ENCODE measurements at regions not wholly inside any gene's neighbourhood (a gene's known extent, or its start where the extent isn't known, plus 50 kb on each side); places are given as distances from the start of the nearest gene placed in this dataset.

DNA sequence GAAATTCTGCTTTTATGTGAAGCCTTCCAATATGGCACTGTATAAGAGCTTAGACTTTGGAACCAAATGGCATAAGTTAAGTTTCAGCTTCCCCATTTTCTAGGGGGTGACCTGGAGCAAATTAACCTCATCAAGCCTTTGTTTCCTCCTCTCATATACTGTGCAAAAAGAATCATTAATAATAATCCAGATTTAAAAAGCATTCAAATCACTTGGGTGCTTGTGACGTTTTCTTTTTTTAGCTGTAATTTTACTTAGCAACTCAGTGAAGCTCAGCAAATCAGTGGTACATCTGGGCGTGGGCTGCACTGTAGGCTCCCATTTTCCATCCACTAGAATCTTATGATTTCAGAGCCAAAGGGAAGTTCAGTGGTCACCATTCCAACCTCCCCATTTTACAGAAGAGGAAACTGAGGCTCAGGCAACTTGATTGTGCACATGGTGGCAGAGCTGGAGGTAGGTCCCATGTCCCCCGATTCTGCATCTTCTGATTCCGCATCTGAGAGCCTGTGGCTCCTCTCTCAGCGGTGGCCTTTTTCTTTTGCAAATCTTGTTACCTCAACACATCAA, 131.2 kb downstream of the SNAPC1 start:
- no peak for DNase-seq

DNA sequence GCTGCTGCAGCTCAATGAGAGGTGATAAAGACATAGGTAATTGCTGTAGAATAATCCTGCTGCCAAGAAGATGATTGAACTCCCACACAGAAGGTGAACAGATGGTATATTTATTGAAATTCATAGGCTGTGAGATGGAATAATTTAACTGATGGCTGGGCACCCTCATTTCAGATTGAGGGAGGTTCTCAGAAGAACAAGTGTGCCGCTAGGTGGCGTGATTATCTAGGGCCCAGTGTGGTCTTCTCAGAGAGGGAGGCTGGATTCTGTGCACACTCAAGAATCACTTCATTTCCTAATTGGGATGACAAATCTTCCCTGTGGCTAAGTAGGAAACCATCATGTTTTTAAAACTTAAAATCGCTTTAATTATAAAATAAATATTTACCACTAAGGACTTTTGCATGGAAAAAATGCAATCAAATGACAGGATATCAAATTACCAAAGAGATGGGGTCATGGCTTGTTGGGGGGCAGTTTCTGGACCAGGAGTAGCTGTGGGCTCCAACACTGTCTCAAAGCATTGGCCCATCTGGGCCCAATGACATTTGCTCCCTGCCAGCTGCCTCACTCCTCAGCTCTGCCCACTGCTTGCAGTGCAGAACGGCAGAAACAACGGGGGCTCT, 132.3 kb downstream of the SNAPC1 start:
- DNase-seq: peak in 2 of 3 donors; percentile 39 to 63

DNA sequence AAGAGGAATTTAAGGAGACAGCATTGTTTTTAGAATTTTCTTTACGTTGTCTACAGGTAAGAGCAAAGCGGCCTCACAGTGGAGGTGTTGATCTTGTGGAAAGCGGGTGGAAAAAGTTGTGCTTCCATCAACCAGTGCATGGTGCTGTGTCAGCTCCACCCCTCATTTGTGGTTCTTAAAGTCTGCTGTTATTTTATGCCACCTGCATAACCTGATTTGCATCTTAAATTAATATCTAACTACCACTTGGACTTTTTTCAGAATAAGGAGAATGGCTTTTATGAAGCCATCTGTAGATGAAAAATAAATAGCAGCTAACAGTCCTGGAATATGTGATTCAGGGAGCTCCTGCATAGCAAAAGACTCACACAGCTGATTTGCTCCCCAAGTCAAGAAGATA, 135.1 kb downstream of the SNAPC1 start:
- DNase-seq: no peak

DNA sequence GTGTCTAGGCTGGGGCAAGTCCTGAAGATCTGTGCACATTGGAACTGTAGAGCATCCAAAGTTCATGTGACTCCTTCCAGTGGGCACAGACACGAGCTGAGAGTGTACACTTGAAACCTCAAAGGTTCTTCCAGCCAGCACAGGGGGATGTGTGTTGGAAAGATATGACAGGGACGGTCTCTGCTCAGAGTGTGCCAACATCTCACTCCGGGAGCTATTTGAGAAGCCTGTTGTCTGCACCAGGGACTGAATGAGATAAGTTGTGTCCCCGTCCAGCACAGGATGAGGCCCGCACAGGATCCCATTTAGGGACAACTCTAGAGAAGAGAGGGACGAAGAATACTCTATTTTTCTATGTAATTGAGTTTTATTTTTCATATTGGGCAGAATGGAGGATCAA, 136.3 kb downstream of the SNAPC1 start:
- no peak for DNase-seq

DNA sequence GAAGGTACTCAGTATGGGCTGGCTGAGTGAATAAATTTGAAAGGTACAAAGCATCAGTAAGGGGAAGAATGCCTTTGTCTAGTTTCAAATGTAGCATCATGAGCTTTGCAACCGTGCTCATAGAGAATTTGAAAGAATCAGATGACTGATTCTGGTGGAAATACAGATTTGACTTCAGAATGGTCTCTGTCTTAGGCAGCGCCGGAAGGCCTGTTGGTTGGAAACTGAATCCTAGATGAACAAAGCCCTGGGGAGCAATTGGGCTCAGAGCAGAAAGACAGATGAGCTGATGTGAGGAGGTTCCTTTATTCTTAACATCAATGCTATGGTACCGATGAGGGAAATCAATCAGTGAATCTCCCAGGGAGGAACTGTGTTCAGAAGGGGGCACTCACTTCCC, 137.3 kb downstream of the SNAPC1 start:
- DNase-seq: no peak

DNA sequence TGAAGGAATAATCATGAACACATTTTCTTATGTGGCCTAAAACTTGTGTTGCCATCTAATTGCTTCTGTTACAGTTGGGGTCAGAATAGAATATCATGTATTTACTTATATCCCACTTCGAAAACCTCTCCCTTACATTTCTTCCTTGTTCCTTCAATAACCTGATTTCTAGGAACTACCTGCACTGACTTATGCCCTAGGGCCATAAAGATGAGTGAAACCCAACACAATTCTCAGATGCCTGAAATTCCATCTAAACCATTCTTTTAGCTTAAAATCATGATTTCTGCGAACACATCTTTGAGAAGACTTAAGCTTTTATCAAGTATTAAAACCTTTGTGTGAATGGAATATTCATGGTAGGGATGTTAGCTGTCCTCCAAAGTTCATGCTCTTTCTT, 142.7 kb downstream of the SNAPC1 start:
- no peak for DNase-seq

DNA sequence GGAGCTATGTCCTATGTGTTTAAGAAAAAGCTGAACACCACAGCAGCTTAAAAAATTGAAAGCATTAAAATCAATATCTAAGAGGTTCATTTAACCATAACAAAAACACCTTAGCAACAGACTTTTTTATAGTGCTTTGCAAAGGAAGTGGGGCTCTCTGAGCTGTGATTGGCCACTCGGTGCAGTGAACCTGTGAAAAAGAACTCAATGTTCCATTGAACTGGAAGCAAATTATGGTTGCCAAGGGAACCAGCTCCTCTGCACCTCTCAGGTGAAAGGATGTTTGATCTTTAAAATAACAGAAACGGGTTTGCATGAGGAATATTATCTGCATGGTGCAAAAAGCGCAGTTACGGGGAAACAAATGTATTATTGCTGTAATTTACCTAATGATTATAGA, 149.4 kb downstream of the SNAPC1 start:
- DNase-seq: no peak

DNA sequence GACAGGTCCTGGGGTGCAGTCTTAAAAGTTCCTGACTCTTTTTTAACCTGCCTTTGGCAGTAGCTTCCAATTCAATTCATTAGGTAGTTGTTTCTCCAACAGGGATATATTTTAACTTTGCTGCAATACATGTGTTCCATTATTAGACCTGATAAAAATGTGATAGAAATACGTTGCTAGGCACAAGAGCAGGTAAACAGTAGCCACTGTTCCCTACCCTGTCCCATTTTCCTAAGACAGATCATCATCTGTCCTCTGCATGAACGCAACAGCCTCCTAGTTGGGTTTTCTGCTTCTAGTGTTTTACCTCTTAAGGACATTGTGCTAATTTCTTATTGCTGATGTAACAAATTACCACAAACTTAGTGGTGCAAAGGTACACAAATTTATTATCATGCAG, 156.8 kb downstream of the SNAPC1 start:
- no peak for DNase-seq

DNA sequence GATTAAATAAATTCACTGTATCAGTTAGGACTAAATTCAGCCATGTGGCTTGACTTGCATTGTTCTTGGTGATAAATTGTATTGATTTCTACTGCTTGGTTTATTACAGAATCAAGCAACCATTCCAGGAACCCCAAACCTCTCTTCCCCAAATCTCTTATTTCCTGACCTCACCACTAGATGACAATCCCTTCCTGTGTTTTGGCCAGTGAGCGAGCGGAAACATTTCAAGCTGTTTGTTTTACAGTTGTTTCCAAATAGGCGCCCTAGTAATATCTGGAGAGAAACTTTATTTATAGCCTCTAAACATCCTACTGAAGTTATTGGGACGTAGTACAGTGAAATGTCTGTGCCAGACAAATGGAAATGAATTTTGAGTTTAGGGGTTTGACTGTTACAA, 161.1 kb downstream of the SNAPC1 start:
- peak; percentile 32 to 71 (median 67) for DNase-seq

DNA sequence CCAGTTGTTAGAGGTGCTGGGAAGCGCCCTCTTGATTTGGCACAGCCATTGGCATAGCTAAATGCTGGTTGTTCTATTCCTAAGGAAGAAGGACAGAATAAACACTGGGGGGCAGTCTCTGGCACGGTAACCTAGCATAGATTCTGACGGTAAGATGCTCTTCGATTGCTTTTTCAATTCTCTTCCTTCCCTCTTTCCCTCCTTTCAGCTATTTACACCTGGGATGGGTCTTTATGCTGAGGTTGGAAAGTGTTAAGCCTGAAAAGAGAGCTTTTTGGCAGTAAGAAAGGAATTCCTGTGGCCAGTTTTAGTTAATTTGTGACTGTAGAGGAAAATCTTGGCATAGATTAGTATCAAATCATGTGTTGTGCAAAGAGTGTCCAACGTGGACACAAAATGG, 162.8 kb downstream of the SNAPC1 start:
- DNase-seq: no peak

DNA sequence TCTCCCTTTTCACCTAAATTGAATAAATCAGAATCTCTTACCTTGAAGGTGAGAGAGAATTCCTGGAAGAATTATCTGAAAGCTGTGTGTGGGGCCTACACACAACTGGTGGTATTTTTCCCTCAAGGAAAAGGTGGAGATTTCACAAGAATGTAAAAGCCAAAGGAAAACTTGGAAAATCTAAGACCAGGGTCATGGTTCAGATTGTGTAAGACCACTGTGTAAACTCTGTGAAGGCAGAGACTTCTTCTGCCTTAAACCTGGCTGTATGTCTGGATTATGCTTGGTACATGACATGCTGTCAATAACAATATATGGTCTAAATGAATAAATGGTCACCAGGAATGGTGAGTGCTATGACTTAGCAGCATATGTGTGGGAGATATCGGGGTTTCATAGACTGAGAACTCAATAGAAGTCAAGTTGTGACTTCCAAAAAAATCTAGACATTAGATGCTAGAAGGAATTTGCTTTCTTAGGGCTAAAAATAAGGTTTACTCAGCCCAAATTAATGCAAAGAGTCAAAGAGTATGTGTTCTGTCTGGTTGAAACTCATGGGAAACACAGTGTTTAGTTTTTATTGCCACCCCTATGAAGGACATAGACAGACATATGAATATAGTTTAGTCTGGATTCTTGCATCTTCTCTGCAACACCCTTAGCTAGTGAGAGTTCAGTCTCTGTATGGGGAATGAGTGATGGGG, 163.7 kb downstream of the SNAPC1 start:
- no peak for DNase-seq

DNA sequence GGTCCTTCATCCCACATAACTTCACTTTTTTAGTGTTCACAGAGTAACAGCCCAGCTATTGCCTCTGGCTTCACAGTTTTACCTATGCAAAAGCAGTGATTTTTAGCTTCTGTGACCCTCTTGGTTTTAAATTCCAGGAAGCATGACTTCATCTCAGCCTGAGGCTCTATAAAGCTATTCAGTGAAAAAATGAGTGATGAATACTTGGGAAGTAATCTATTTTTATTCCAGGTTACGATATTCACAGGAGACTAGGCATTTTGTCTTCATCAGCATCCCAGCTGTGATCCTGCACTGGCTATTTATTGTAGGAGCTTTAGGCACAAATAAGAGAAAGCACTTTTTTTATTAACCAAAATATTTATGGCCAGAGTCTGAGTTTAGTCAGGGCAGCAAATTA, 164.8 kb downstream of the SNAPC1 start:
- DNase-seq: peak; percentile 18 to 61 (median 38)

DNA sequence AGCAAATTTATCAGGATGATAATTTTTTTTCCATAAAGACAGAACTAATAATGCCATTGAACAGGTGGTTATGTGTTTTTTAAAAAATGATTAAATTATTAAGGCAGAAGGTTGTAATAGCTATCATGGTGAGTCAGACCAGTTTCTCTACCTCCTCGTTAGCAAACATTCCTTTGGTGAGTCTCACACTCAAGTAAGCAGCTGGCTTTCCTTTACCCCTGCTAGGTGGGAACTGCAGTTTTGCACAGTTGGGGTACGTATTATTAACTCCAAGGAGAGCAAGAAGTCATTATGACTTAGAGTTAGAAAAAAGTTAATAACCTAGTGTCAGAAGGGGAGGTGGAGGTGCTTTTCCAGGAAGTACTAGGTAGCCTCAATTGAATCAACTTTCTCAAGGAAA, 165.3 kb downstream of the SNAPC1 start:
- DNase-seq: peak in 1 of 3 donors; percentile 22

DNA sequence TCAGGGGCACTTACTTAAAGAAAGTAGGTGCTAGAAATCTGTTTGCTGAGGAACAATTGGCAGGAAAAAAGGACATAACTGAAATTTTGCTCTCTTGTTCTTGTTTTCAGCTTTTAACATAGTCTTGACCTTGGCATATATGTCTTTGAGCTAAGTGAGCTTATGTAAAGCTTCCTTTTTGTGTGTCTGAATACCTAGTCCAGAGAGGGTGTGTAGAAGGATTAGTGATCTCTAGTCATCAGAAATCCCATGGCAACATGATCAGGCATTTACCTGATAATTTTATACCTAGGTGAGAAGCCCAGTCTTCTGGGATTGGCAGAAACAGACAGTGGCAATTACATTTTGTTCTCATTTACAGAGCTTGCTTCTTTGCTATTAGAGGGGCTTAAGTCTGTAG, 166.1 kb downstream of the SNAPC1 start:
- DNase-seq: no peak

DNA sequence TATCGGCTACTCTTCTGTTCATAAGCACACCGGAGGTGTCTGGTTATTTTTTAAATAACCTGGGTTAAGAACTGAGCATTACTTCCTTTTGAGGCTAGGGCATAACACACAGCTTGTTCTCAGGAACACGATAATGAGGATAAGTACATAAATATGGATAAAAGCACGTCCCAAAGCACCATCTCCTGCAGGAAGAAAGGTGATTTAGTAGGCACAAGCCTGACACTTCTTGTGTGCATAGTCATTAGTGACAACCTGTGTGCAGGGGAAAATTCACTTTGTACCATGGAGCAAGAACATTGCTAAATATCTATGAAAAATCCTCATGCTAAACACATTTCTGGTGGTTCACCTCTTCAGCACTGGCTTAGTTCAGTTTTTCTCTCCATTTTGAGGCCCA, 166.5 kb downstream of the SNAPC1 start:
- DNase-seq: no peak

DNA sequence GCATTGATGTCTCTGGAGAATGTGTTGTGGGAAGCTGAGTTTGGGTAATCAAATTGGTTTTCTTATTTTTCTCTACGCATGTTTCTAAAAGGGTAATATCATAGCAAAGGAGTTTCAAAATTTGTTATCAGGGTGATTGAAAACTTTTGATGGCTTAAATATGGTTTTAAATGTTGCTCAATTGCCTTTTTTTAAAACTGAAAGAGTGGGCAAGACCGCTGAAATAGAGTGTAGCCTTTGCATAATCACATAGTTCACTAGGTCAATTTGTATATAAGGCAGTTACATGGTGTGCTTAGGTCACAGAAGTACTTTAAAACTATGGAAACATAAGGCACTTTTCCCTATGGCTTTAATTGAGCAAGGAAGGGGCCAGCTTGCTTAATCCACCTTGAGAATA, 167.4 kb downstream of the SNAPC1 start:
- no peak for DNase-seq

DNA sequence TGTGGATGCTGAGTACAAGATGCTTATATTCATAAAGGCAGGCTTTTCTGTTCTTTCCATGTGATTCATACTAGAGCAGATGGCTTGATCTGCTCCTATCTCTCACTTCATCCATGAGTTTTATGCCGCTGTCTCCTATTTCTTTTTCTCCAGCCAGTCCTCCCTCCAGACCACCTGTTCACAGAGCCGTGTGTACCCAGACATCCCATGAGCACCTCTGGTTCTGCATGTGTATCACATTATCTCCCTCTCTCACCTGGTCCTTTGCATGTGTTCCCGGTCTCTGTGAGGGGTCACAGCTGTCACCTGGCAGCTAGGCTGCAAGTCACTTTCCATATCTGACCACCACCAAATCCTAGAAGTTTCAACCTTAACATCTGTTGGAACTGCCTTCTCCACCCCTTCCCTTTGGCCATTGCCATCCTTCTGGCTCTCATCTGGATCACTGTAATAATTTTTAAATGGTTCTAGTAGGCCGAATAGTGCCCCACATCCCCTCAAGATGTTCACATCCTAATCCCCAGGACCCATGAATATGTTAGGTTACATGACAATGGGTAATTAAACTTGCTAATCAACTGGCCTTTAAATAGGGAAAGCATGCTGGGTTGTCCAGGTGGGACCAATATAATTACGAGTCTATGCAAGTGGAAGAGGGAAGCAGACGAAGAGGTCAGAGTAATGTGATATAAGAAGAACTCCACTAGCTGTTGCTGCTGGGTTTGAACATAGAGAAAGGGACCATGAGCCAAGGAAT, 168.1 kb downstream of the SNAPC1 start:
- no peak for DNase-seq

DNA sequence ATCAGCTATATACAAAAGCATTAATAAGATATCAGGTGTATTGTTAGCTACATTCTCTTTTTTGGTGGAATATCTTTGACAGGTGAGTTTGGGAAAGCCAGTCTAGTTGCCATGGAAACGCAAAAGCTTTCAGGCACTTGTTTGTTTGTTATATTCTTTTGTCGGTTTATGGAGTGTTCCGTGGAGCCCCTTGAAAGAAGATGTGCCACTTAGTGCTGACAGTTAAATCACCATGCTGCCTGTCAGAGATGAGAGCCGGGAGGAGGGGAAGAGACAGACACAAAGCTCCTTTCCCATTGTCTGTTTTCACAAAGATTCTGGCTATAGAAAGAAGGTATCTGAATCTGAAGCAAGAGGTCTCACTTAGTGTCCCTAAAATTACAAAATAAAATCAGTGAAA, 170.8 kb downstream of the SNAPC1 start:
- no peak for DNase-seq

DNA sequence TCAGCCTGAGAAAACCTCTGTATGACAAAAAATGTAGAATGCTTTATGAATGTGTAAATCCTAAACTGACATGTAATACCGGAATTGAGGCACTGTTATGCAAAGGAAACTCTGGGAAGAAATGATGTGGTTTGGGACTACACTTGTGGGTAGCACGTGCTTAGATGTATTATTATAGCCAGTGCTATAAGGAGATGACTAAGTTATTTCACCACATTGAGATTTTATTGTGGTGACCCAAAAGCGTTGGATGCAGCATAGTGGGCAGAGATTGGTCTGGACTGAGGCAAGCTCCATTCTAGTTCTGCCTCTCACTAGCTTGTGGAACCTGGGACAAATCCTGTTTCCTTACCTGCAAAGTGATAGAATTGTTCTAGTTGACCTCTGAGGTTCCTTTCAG, 172.2 kb downstream of the SNAPC1 start:
- DNase-seq: peak in 1 of 3 donors; percentile 76

DNA sequence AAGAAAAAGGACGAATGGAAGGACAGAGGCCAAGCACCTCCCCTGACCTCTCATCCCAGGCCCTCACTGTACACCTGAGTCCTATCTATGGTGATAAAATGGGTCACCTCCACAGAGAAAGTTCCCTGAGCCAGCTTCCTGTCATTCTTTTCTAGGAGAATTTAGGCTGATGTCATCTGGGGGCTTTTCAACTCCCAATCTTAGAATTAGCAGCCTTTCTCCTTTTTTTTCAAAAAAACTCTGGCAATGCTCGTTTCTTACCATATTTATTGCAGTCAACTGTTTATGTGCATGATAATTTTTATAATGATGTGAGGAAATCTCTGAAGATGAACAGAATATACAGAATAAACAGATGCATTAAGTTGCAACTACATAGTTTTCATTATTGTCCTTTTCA, 177.6 kb downstream of the SNAPC1 start:
- DNase-seq: peak in 1 of 3 donors; percentile 28

DNA sequence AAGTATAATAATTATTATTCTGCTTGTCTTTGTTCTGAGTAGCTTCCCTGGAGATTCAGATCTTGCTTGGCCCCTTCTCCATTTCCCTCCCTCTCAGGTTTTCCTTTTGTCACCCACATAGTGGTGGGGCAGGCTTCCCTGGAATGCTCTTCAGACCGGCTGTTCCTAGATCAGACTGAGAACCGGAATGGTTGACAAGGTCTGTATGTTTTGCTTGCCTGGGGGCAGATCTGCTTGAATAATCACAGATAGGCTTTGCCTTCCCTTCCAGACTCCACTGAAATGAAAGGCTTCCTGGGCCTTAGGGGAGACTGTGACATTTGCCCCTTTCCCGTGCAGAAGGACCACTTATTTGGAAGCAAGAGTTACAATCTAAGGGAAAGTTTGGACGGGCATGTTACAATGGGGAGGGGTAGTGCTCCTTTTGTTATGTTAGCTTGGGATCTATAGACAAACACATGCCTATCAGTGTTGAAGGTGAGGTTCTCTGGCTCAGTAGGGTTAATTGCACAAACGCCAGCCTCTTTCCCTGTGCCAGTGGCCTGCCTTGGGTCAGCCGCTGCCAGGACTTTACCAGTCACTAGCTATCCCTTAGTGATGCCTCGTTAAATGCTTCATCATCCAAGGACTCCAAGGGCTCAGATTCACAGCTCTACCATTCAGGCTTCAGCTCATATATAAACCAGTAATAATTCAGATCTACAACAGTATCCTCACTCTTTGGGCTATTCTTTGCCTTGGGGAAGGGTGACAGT, 178.6 kb downstream of the SNAPC1 start:
- no peak for DNase-seq

All from muscle of back (tissue), 3 donors.